Fibroblast of lung (primary cell): ENCODE measurements at regions not wholly inside any gene's neighbourhood (a gene's known extent, or its start where the extent isn't known, plus 50 kb on each side); places are given as distances from the start of the nearest gene placed in this dataset.
A peak's percentile ranks its signal among the peaks of the same experiment; 100 is the strongest.

Experiments used
- DNase-seq, 2 donors: peaks; one replicate each; pipeline versions ENCODE4 v3.0.0 to v3.0.0-alpha.2; 2010; ENCODE audit warnings: low read depth in 2 of 2
- H2AFZ ChIP-seq: 2 replicates; pipeline ENCODE4 v1.5.1; 2012; ENCODE audit warnings: low read length, control low read depth, inconsistent platforms
- H3K27ac ChIP-seq: 2 replicates; pipeline ENCODE4 v1.5.1; 2011; ENCODE audit warnings: low read length, control low read depth; ENCODE audit not compliant: insufficient read depth
- H3K27me3 ChIP-seq: 2 replicates; pipeline ENCODE4 v1.5.1; 2011; ENCODE audit warnings: mild to moderate bottlenecking, low read length; ENCODE audit not compliant: control insufficient read depth, insufficient read depth
- H3K36me3 ChIP-seq: 2 replicates; pipeline ENCODE4 v1.5.1; 2011; ENCODE audit warnings: low read length; ENCODE audit not compliant: control insufficient read depth, insufficient read depth
- H3K4me1 ChIP-seq: 2 replicates; pipeline ENCODE4 v1.5.1; 2011; ENCODE audit warnings: low read length; ENCODE audit not compliant: control insufficient read depth, insufficient read depth; ENCODE audit errors: extremely low read depth
- H3K4me2 ChIP-seq: 2 replicates; pipeline ENCODE4 v1.5.1; 2011; ENCODE audit warnings: low read length, control low read depth; ENCODE audit not compliant: insufficient read depth; ENCODE audit errors: extremely low read depth
- H3K4me3 ChIP-seq, 4 experiments: fragments of 200-600 bp in 1 of 4; sonication (generic) in 1 of 4; replicated peaks in 1 of 4; 2 replicates each; pipeline ENCODE4 v1.5.1; 2011 to 2016; ENCODE audit warnings: low read length in 4 of 4, low read depth in 3 of 4, mild to moderate bottlenecking in 3 of 4, control low read depth in 2 of 4, inconsistent platforms in 1 of 4, mixed read lengths in 1 of 4; ENCODE audit not compliant: insufficient read depth in 1 of 4; ENCODE audit errors: control extremely low read depth in 1 of 4
- H3K79me2 ChIP-seq: 2 replicates; pipeline ENCODE4 v1.5.1; 2012; ENCODE audit warnings: mild to moderate bottlenecking, low read length, inconsistent platforms; ENCODE audit not compliant: control insufficient read depth, insufficient read depth
- H3K9ac ChIP-seq: 2 replicates; pipeline ENCODE4 v1.5.1; 2011; ENCODE audit warnings: mild to moderate bottlenecking, low read length, control low read depth; ENCODE audit not compliant: insufficient read depth
- H3K9me3 ChIP-seq: 2 replicates; pipeline ENCODE4 v1.5.1; 2012; ENCODE audit warnings: low read depth, low read length; ENCODE audit not compliant: control insufficient read depth, insufficient read depth
- H4K20me1 ChIP-seq: 2 replicates; pipeline ENCODE4 v1.5.1; 2011; ENCODE audit warnings: low read length; ENCODE audit not compliant: control insufficient read depth, insufficient read depth; ENCODE audit errors: extremely low read depth
- CTCF ChIP-seq, 2 donors: IDR thresholded peaks in 1 of 2; conservative IDR thresholded peaks in 1 of 2; 1 replicate in 1 of 2; 2 replicates in 1 of 2; pipeline ENCODE4 v1.5.1; 2011 to 2012; ENCODE audit warnings: low read length in 2 of 2, control low read depth in 1 of 2, inconsistent platforms in 1 of 2, low read depth in 1 of 2, mild to moderate bottlenecking in 1 of 2
- EZH2 ChIP-seq: IDR thresholded peaks from 2 replicates; pipeline ENCODE4 v1.5.1; 2012; ENCODE audit warnings: low read length, control low read depth, mild to moderate bottlenecking; ENCODE audit errors: missing control alignments

DNA sequence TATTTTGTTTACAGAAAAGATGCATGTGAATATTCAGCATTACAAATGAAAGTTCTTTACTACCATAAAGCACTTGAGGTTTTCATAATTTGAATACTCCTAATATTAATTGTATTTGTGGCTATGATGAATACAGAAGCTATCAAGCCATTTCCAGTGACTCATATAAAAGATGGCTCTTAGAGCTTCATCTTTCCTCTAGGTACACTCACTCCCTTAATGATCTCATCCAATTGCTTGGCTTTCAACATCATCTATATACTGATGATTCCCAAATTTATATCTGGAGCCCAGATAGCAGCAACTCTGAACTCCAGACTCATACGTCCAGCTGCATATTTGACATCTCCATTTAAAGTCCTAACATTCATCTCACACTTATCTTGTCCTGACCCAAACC is 183.4 kb upstream of the FAM241A start:
- Histone ChIP-seq H3K79me2 (no peaks in the 10 kb centered on the region), H2AFZ (no peak overlapping the region), H3K4me3 (no peak overlapping the region), H3K27ac (no peak overlapping the region), H4K20me1 (no peaks in the 10 kb centered on the region), H3K9me3 (no peaks in the 10 kb centered on the region), H3K9ac (no peak overlapping the region), H3K4me2 (no peak overlapping the region), H3K4me1 (no peaks in the 10 kb centered on the region), H3K36me3 (no peaks in the 10 kb centered on the region), H3K27me3 (no peaks in the 10 kb centered on the region)
- peak in 1 of 2 donors; percentile 29 for DNase-seq
- no peak for TF ChIP-seq CTCF (conservative IDR thresholded peaks at IDR 0.05 in 1 of 2, IDR thresholded peaks at IDR 0.05 in 1 of 2; ENCODE audit: low read depth in 1 of 2, low read length in 2 of 2)
- TF ChIP-seq EZH2: no peak

- Histone ChIP-seq H4K20me1 (no peaks in the 10 kb centered on the region), H3K27me3 (no peaks in the 10 kb centered on the region), H3K9ac (no peak overlapping the region), H3K9me3 (no peaks in the 10 kb centered on the region), H3K4me3 (no peak overlapping the region), H3K4me2 (no peak overlapping the region), H2AFZ (no peak overlapping the region), H3K36me3 (no peaks in the 10 kb centered on the region), H3K79me2 (no peaks in the 10 kb centered on the region), H3K4me1 (no peaks in the 10 kb centered on the region), H3K27ac (no peak overlapping the region)
- no peak for DNase-seq
- TF ChIP-seq CTCF (conservative IDR thresholded peaks at IDR 0.05 in 1 of 2, IDR thresholded peaks at IDR 0.05 in 1 of 2; ENCODE audit: low read depth in 1 of 2, low read length in 2 of 2) (no peak), EZH2 (no peak)
These were observed 182.0 kb upstream of the FAM241A start for GRCh38 chr4:111963158-111963700.

GRCh38 chr4:111977419-111977965 is 167.8 kb upstream of the FAM241A start:
- H3K4me1 ChIP-seq: no peaks in the 10 kb centered on the region
- H3K4me3 ChIP-seq: no peak overlapping the region
- no peaks in the 10 kb centered on the region for H3K79me2 ChIP-seq
- no peaks in the 10 kb centered on the region for H3K27me3 ChIP-seq
- H3K4me2 ChIP-seq: no peak overlapping the region
- H2AFZ ChIP-seq: no peak overlapping the region
- H3K9ac ChIP-seq: no peak overlapping the region
- no peaks in the 10 kb centered on the region for H3K9me3 ChIP-seq
- no peak overlapping the region for H3K27ac ChIP-seq
- no peaks in the 10 kb centered on the region for H4K20me1 ChIP-seq
- no peak for TF ChIP-seq CTCF (conservative IDR thresholded peaks at IDR 0.05 in 1 of 2, IDR thresholded peaks at IDR 0.05 in 1 of 2; ENCODE audit: low read depth in 1 of 2, low read length in 2 of 2)
- TF ChIP-seq EZH2: no peak
- H3K36me3 ChIP-seq: no peaks in the 10 kb centered on the region
- no peak for DNase-seq
